ENCODE measurements at regions not wholly inside any gene's neighbourhood (a gene's known extent, or its start where the extent isn't known, plus 50 kb on each side); places are given as distances from the start of the nearest gene placed in this dataset.
A peak's percentile ranks its signal among the peaks of the same experiment; 100 is the strongest.
"Not testable (repeated sequence)": the region's sequence is repeated elsewhere in the genome, so short reads cannot be mapped to it uniquely, and the experiment has no call there.

DNA sequence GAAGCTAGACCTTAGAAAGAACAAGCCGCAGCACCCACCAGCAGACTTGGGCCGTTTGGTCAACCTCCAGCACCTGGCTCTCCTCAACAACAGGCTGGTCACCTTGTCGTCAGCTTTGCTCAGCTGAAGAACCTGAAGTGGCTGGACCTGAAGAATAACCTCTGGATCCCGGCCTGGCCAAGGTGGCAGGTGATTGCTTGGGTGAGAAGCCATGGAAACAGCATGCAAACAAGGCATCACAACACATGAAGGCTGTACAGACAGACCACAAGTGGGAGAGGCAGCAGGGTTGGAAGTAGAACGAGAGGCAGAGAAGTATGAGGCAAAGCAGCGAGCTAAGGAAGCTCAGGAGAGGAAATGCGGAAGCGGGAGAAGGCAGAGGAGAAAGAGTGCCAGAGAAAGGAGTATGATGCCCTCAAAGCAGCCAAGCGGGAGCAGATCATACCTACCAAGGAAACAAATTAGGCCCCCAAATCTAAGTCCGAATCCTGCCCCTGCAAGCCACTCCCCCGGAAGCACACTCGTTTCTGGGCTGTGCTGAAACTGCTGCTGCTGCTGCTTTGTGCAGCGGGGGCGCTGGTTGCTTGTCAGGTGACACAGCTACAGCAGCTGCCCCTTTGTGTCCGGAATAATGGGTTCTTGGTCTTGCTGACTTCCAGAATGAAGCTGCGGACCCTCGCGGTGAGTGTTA lies 121.6 kb upstream of the LGSN start:
- no peak for DNase-seq

DNA sequence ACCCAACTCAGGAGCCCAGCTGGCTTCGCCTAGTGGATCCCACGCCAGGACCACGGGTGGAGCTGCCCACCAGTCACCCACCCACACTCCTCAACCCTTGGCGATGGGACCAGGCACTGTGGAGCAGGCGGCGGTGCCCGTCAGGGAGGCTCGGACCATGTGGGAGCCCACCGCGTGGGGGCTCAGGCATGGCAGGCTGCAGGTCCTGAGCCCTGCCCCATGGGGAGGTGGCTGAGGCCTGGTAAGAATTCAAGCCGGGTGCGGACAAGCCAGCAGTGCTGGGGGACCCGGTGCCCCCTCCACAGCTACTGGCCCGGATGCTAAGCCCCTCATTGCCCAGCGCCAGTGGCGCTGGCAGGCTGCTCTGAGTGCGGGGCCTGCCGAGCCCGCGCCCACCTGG lies 123.1 kb upstream of the LGSN start:
- DNase-seq, result no peak

DNA sequence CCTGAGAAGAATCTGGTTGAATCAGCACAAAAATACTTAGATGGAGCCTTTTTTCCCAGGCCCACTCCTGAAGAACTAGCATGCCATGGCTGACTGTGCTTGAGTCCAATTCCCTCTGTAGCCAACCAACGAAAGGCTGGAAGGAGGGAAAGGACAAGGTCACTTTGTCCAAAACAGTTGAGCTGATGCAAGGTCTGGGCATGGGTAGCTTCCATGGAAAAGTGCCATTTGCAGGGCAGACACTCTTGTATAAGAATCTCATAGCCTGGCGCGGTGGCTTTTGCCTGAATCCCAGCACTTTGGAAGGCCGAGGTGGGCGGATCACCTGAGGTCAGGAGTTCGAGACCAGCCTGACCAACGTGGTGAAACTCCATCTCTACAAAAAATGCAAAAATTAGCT lies 125.0 kb upstream of the LGSN start:
- no peak for DNase-seq

DNA sequence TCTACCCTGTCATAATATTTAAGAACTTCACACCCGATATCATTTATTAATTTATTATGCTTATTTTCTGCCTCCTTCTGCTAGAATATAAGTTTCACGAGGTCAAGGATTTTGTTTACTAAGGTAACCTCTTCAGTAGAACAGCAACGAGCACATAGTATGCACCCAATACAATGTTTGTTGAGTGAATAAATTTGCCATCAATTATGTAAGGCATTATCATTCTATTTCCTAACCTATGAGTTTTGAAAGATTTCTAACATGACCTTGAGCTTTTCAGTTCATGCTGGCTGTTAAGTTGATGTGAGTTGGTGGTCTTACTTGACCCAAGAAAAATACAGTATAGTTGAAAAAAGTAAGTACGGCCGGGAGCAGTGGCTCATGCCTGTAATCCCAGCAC lies 125.9 kb upstream of the LOC128125822 start:
- no peak for DNase-seq

DNA sequence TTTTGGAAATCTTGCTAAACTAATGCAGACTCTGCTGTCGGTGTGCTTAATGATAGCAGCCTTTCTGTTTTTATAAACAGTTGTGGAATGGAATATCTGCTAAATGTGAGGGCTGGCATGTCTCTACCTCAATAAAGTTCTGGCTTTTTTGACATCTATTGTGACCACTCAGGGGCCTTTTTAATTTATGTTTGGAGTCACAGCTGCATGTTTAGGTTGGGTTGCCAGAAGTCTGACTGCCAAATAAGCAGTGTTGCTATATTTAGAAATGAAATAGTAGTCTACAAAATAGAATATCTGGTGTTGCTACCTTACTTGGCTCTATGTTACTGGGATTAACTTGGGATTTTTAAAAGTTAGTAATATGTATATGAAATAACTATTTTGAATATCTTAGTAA lies 125.1 kb upstream of the LOC128125822 start:
- no peak for DNase-seq

DNA sequence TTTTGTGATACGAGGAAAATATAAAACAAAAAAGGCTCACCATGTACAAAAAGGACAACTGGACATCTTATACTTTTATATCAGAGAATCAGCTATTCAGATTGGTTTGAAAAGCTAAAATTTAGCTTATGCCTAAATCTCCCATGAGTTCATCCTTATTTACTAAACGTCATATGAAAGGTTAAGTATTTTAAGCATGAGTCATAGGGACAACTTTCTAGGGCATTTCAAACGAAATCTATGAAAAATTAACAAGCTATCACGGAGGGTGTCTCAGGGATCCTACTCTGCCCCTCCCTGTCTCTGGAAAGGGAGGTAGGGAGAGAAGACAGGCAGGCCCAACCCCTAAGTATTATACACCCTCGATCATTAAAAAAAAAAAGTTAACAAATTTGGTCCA lies 124.1 kb upstream of the LOC128125822 start:
- DNase-seq, result no peak

DNA sequence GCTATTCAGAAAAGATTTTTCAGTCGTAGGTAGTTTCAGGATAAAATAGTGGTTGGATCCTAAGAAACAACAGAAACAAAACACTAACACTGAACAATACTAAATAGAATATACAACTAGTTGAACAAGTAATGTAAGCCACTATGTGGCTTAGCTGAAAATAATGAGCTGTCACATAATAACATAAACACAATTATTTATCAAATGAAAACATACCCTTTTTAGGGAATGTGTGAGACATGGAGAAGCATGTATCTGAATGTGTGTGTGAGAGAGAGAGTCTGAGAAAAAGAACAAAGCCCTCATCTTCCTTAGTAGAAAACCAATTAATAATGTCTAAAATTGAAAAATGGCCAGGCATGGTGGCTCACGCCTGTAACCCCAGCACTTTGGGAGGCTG lies 122.6 kb upstream of the LOC128125822 start:
- DNase-seq, result no peak

DNA sequence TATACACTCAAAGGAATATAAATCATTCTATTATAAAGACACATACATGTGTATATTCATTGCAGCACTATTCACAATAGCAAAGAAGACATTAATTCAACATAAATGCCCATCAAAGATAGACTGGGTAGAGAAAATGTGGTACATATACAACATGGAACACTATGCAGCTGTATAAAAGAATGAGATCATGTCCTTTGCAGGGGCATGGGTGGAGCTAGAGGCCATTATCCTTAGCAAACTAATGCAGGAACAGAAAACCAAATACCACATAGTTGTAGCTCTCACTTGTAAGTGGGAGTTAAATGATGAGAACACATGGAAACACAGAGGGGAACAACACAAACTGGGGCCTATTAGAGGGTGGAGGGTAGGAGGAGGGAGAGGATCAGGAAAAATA lies 121.0 kb upstream of the LOC128125822 start:
- no peak for DNase-seq

DNA sequence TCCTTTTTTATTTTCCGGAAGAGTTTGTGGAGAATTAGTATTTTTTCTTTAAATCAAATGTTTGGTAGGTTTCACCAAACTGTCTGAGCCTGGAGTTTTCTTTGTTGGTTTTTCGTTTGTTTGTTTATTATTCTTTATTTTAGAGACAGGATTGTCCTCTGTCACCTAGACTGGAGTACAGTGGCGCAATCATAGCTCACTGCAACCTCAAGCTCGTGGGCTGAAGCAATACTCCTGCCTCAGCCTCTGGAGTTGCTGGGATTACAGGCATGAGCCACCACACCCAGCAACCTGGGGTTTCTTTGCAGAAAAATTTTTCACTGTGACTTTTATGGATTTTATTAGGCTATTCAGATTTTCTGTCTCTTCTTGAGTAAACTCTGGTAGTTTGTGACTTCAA lies 120.2 kb upstream of the LOC128125822 start:
- no peak for DNase-seq

DNA sequence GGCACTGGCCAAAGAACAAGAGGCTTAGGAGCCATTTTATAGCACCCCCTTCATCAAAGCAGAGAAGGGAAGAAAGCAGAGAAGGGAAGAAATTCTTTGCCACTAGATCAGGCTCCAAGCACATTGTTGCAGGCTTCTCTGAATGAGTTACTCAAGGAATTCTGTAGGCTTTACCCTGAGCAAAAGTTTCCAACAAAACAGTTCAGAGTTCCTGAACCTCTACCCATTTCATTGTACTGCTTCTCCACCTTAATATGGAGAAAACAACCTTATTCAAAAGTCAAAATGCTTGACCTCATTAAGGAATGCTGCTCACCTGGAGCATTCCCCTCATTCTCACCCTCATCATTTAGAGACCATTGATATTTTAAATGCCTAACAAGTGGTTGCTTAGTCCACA lies 115.5 kb upstream of the LOC128125822 start:
- no peak for DNase-seq

DNA sequence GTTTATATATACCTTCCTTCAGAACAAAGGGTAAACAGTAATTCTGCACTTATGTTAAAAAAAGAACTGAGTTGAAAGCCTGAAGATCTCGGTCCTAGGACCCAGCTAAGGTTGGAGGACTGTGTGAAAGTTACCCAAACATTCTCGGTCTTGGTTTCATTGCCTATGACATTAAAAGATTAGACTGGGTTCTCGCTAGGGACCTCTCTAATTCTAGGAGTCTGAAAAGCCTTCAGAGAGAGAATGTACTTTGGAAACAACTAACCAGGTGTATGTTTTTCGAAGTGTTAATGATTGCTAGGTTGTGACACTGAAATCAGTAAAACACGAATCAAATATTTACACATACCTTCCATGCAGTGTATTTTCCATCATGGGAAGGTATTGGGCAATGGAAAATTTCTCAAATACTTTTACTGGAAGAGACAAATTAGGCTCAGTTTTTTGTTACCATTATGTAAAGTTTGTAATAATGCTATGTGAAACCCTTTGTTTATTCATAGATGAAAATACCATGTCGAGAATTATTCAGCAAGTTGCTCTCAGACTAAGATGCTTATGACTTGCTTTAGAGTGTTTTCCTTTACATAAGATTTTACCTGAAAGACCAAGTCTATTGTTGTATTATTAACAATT lies 113.7 kb upstream of the LOC128125822 start:
- peak; percentile 32 to 40 for DNase-seq

DNA sequence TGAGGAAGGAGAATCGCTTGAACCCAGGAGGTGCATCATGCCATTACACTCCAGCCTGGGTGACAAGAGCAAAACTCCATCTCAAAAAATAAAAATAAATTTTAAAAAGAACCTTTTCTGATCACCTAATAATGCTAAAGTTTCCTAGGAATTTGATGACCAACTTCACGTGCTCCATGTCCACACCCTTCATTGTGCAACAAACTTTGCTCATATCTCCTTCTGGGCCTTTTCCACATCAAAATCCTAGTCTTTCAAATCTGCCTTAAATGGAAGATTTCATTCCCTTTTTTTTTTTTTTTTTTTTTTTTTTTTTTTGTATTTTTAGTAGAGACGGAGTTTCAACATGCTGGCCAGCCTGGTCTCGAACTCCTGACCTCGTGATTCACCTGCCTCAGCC lies 112.5 kb upstream of the LOC128125822 start:
- no peak for DNase-seq

DNA sequence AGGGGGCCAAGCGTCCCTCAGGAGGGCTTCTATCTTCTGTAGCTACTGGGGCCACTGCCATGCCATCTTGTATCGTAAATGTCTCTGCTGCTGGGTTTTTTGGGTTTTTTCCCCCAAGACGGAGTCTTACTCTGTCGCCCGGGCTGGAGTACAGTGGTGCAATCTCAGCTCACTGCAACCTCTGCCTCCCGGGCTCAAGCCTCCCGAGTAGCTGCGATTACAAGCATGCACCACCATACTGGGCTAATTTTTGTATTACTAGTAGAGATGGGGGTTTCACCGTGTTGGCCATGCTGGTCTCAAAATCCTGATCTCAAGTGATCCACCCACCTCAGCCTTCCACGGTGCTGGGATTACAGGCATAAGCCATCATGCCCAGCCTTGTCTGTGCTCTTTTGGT lies 111.3 kb upstream of the LOC128125822 start:
- DNase-seq, result no peak

DNA sequence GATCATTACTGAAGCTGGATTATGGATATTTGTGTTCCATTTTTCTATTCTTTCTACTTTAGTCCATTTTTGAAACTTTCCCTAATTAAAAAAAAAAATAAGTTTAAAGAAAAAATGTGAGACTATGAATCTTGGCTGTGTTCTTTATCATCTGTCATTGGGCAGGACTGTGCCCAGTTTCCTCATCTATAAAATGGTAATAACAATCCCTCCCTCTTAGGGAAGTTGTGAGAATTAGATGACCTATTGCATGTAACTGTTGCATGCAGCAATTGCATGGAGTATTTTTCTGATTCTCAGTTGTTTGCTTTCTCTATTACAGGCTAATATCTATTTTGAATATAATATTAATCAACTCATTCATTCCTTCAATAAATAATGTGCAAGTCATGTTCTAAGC lies 108.2 kb upstream of the LOC128125822 start:
- no peak for DNase-seq

DNA sequence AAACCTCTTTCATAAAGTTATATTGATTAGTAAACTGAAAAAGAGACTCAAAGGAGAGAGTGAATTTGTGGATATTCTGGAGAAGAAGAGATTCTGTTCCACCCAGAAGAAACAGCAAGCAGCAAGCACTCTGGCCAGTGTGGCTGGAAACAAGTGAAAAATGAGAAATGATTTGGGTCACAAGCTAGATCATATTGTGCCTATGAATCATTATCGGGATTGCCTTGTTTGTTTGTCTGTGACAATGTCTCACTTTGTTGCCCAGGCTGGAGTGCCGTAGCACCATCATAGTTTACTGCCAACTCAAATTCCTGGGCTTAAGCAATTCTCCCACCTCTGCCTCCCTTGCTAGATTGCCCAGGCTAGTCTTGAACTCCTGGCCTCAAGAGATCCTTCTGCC lies 106.5 kb upstream of the LOC128125822 start:
- no peak for DNase-seq

DNA sequence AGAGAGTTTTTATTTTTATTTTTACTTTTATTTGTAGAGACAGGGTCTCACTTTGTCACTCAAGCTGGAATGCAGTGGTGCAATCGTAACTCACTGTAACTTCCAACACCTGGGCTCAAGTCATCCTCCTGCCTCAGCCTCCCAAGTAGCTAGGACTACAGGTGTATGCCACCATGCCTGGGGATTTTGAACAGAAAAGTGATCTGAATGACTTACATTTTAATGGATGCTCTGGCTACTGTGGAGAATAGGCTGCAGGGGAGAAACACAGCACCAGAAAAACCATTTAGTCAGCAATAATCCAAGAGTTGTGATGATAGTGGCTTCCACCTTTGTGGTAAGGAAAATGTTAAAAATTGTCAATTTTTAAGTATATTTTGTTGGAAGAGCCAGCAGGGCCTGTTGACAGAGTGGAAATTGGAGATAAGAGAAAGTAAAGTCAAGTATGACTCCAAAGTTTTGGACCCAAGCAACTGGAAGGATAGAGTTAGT lies 106.0 kb upstream of the LOC128125822 start:
- DNase-seq, result no peak

DNA sequence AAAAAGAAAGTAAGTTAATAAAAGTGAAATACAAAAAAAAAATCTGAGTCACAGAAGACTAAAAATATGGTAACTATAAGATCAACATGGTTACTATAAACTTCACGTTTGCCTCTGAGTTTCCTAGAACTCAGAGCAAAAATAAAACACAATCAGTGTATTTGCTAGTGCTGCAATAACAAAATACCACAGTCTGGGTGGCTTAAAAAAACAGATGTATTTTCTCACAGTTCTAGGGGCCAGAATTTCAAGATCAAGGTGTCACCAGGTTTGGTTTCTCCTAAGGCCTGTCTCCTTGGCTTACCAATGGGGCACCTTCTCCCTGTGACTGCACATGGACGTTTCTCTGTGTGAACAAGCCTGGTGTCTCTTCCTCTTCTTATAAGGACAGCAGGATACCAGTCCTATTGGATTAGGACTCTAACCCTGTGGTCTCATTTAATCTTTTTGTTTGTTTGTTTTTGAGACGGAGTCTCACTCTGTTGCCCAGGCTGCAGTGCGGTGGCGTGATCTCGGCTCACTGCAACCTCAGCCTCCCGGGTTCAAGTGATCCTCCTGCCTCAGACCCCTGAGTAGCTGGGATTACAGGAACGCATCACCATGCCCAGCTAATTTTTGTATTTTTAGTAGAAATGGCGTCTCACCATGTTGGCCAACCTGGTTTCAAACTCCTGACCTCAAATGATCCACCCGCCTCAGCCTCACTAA lies 104.9 kb upstream of the LOC128125822 start:
- DNase-seq, result no peak

DNA sequence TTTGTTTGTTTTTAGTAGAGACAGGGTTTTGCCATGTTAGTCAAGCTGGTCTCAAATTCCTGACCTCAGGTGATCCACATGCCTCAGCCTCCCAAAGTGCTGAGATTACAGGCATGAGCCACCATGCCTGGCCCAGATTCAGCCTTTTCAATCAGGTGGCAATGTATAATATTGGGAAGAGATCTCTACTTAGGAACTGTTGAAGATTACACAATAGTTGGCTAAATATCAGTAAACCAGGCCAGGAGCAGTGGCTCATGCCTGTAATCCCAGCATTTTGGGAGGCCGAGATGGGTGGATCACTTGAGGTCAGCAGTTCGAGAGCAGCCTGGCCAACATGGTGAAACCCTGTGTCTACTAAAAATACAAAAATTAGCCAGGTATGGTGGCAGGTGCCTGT lies 101.1 kb upstream of the LOC128125822 start:
- not testable (repeated sequence) for DNase-seq

DNA sequence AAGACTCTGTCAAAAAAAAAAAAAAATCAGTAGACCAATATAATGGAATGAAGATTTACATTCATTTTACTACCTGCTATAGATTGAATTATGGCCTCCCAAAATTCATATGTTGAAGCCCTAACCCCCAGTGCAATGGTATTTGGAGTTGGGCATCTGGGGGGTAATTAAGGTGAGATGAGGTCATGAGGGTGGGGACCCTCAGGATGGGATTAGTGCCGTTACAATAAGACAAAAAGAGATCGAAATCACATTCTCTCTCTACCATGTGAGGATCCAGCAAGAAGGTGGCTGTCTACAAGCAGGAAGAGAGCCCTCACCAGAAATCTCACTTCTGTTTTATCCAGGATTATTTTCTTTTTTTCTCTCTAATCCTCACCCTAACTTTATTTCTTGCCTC lies 100.6 kb upstream of the LOC128125822 start:
- DNase-seq, result no peak

DNA sequence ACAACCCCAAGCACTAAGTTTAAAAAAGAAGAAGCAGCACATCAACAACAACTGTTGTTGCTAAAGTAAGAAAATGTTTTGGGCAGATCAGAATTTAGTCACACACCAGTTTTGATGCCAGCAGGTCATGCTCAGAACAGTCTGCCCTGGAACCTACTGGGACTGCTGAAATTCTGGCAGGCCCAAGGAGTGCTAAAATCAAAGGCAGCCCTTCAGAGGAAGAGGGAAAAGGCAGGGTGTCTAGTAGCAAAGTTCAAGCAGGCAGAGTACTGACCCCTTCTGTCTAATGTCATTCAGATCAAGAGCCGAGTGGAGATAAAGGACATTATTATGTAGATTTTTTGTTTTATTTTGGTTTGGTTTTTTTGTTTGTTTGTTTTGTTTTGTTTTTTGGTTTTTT lies 96.6 kb upstream of the LOC128125822 start:
- no peak for DNase-seq

DNA sequence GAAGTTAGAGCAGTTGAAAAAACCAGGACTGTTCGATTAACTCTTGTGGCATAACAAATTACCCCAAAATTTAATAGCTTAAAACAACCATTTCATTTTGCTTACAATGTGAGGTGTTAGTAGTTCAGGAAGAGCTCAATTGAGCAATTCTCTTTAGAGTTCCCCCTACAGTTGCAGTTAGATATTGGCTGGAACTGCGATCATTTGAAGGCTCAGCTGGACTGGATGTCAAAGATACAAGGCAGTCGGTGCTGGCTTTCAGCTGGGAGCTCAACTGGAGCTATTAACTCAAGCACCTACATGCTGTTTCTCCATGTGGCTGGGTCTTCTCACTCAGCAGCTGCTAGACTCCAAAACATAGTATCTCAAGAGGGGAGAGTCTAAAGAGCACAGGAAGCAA lies 96.0 kb upstream of the LOC128125822 start:
- no peak for DNase-seq

DNA sequence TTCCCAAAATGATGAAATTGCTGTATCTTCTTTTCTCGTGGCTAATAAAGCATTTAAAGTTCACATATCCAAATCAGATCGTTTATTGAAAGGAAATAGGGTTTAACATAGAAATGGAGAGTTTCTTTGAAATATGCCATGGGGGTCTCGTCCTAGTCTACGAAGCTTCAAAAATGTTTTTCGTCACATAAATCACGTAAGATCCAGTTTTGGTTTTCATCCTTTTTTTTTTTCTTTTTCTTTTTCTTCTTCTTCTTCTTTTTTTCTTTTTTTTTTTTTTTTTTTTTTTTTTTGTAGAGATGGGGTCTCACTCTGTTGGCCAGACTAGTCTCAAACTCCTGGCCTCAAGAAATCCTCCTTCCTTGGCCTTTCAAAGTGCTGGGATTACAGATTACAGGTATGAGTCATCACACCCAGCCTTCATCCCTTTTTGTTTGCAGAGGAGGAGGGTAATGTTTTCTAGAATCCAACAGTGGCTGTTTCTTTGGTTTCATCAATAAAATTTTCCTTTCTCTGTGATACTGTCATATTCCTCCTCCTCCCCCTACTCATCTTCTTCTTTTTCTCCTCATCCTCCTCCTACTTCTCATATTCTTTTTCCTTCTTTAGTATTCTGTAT lies 94.7 kb upstream of the LOC128125822 start:
- no peak for DNase-seq

DNA sequence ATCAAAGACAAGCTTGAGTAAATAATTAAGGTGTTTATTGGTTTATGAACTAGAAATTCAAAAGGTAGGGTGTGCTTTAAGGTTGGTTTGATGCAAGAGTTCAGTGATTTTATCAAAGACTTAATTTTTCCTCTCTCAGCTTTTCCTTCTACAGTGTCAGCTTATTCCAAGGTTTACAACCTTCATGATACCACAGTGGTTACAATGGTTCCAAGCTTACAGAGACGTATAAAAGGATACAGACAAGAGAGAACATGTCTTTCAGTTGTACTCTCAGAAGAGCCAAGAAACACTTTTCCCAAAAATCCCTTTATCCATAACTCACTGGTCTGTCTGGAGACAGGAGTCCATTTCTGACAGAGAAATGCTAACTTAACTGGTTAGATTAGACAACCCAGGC lies 93.5 kb upstream of the LOC128125822 start:
- no peak for DNase-seq

All from right lung (tissue), 2 donors.